Upper lobe of left lung (tissue), 4 donors: ENCODE measurements at regions not wholly inside any gene's neighbourhood (a gene's known extent, or its start where the extent isn't known, plus 50 kb on each side); places are given as distances from the start of the nearest gene placed in this dataset.

Experiments
- EP300 ChIP-seq, 4 donors: sonication (generic); formaldehyde crosslinking; IDR thresholded peaks; one replicate each; pipeline ENCODE4 v1.5.1; 2017; ENCODE audit warnings: antibody characterized with exemption in 4 of 4, control low read depth in 2 of 4
- POLR2A ChIP-seq, 4 donors: fragments of 450-650 bp; IDR thresholded peaks; one replicate each; pipeline ENCODE4 v1.5.1; 2016 to 2017; ENCODE audit warnings: antibody characterized with exemption in 4 of 4, mild to moderate bottlenecking in 2 of 4
- TF ChIP-seq, protein P1 (sequence below), 6 experiments: fragments of 450-650 bp in 4 of 6; fragments of 200-600 bp in 2 of 6; sonication (generic) in 2 of 6; IDR thresholded peaks; one replicate each; pipeline ENCODE4 v1.5.1; 2016 to 2019; ENCODE audit warnings: antibody characterized with exemption in 6 of 6

DNA sequence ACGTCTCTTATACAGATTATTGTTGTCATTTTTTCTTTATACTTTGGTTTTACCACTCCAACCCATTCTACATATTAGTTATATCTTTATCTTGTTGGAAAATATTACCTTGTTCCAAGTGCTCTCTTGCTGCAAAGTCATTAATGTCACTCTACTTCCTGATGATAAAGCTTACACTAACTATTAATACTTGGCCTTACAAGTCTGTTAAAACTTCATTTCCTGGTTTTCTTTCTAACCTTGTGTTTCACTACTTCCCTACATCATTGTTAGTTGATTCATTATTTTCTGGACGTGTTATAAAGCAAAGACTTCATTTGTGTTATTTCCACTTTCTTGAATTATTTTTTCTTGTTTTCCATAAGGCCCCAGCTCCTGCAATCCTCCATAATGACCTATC is 382.6 kb upstream of the CDH20 start:
- TF ChIP-seq, protein P1, sequence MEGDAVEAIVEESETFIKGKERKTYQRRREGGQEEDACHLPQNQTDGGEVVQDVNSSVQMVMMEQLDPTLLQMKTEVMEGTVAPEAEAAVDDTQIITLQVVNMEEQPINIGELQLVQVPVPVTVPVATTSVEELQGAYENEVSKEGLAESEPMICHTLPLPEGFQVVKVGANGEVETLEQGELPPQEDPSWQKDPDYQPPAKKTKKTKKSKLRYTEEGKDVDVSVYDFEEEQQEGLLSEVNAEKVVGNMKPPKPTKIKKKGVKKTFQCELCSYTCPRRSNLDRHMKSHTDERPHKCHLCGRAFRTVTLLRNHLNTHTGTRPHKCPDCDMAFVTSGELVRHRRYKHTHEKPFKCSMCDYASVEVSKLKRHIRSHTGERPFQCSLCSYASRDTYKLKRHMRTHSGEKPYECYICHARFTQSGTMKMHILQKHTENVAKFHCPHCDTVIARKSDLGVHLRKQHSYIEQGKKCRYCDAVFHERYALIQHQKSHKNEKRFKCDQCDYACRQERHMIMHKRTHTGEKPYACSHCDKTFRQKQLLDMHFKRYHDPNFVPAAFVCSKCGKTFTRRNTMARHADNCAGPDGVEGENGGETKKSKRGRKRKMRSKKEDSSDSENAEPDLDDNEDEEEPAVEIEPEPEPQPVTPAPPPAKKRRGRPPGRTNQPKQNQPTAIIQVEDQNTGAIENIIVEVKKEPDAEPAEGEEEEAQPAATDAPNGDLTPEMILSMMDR (IDR thresholded peaks at IDR 0.05) = no peak
- no peak for TF ChIP-seq EP300 (IDR thresholded peaks at IDR 0.05)
- no peak for TF ChIP-seq POLR2A (IDR thresholded peaks at IDR 0.05)
